Activated CD4-positive, alpha-beta T cell treated with anti-CD3 and anti-CD28 coated beads, Interleukin-2, amount 10 ng/mL, durations not matched to agents 24 days and 14 days (primary cell): ENCODE measurements at regions not wholly inside any gene's neighbourhood (a gene's known extent, or its start where the extent isn't known, plus 50 kb on each side); places are given as distances from the start of the nearest gene placed in this dataset.

Experiments
- DNase-seq: peaks from one replicate; pipeline ENCODE4 v3.0.0; 2022
- H3K27ac Mint-ChIP-seq: one replicate; pipeline ENCODE4 v1.8.0; 2022; ENCODE audit warnings: mild to moderate bottlenecking, mixed read lengths
- H3K27me3 Mint-ChIP-seq: one replicate; pipeline ENCODE4 v1.8.0; 2022; ENCODE audit warnings: mixed read lengths
- H3K36me3 Mint-ChIP-seq: one replicate; pipeline ENCODE4 v1.8.0; 2022; ENCODE audit warnings: low read depth, mild to moderate bottlenecking, mixed read lengths
- H3K4me1 Mint-ChIP-seq: one replicate; pipeline ENCODE4 v1.8.0; 2021; ENCODE audit warnings: mixed read lengths
- H3K4me3 Mint-ChIP-seq: one replicate; pipeline ENCODE4 v1.8.0; 2022; ENCODE audit warnings: mild to moderate bottlenecking, moderate library complexity, mixed read lengths
- H3K9me3 Mint-ChIP-seq: one replicate; pipeline ENCODE4 v1.8.0; 2021; ENCODE audit warnings: mixed read lengths
- intact Hi-C: fragments of 100-400 bp; cut with micrococcal nuclease; formaldehyde crosslinking; loops from one replicate; pipeline ENCODE4 v1.15.1; 2023

GRCh38 chr12:116431677-116432300 is 127.4 kb upstream of the MAP1LC3B2 start:
- no peaks in the 10 kb centered on the region for H3K36me3 Mint-ChIP-seq
- H3K4me1 Mint-ChIP-seq: no peaks in the 10 kb centered on the region
- intact Hi-C loops: no loop called here
- H3K4me3 Mint-ChIP-seq: no peak overlapping the region
- no peaks in the 10 kb centered on the region for H3K27me3 Mint-ChIP-seq
- no peak overlapping the region for H3K27ac Mint-ChIP-seq
- DNase-seq: no peak
- H3K9me3 Mint-ChIP-seq: no peaks in the 10 kb centered on the region

- H3K4me1 Mint-ChIP-seq: no peaks in the 10 kb centered on the region
- intact Hi-C loops: no loop called here
- H3K9me3 Mint-ChIP-seq: no peaks in the 10 kb centered on the region
- no peaks in the 10 kb centered on the region for H3K36me3 Mint-ChIP-seq
- no peak for DNase-seq
- H3K27ac Mint-ChIP-seq: no peak overlapping the region
- no peak overlapping the region for H3K4me3 Mint-ChIP-seq
- no peaks in the 10 kb centered on the region for H3K27me3 Mint-ChIP-seq
Observed at GRCh38 chr12:116432314-116432750, 126.8 kb upstream of the MAP1LC3B2 start.

GRCh38 chr12:116433249-116433648 is 125.9 kb upstream of the MAP1LC3B2 start:
- Mint-ChIP-seq H3K9me3 (no peaks in the 10 kb centered on the region), H3K36me3 (no peaks in the 10 kb centered on the region), H3K4me3 (no peak overlapping the region), H3K27ac (no peak overlapping the region), H3K4me1 (no peaks in the 10 kb centered on the region), H3K27me3 (no peaks in the 10 kb centered on the region)
- no peak for DNase-seq
- intact Hi-C loops: no loop called here

GRCh38 chr12:116434155-116435011 is 124.8 kb upstream of the MAP1LC3B2 start:
- Mint-ChIP-seq H3K4me3 (no peak overlapping the region), H3K27me3 (peaks cover 2% of the 10 kb centered on the region), H3K4me1 (no peaks in the 10 kb centered on the region), H3K36me3 (no peaks in the 10 kb centered on the region), H3K9me3 (no peaks in the 10 kb centered on the region), H3K27ac (no peak overlapping the region)
- DNase-seq: no peak
- intact Hi-C loops: no loop called here

GRCh38 chr12:116435984-116436383 is 123.2 kb upstream of the MAP1LC3B2 start:
- Mint-ChIP-seq H3K4me3 (no peak overlapping the region), H3K4me1 (no peaks in the 10 kb centered on the region), H3K36me3 (no peaks in the 10 kb centered on the region), H3K9me3 (no peaks in the 10 kb centered on the region), H3K27me3 (peaks cover 2% of the 10 kb centered on the region), H3K27ac (no peak overlapping the region)
- intact Hi-C loops: no loop called here
- no peak for DNase-seq

- Mint-ChIP-seq H3K36me3 (no peaks in the 10 kb centered on the region), H3K4me1 (no peaks in the 10 kb centered on the region), H3K27me3 (peaks cover 2% of the 10 kb centered on the region), H3K9me3 (no peaks in the 10 kb centered on the region), H3K4me3 (no peak overlapping the region), H3K27ac (no peak overlapping the region)
- intact Hi-C loops: no loop called here
- no peak for DNase-seq
Observed at GRCh38 chr12:116436561-116437249, 122.5 kb upstream of the MAP1LC3B2 start.

GRCh38 chr12:116441292-116441691 is 117.9 kb upstream of the MAP1LC3B2 start:
- Mint-ChIP-seq H3K27me3 (peaks cover 2% of the 10 kb centered on the region), H3K4me1 (no peaks in the 10 kb centered on the region)

GRCh38 chr12:116442304-116442703 is 116.9 kb upstream of the MAP1LC3B2 start:
- H3K27ac Mint-ChIP-seq: no peak overlapping the region
- H3K4me3 Mint-ChIP-seq: no peak overlapping the region
- H3K9me3 Mint-ChIP-seq: no peaks in the 10 kb centered on the region
- DNase-seq: no peak
- H3K36me3 Mint-ChIP-seq: no peaks in the 10 kb centered on the region
- intact Hi-C loops: no loop called here
- no peaks in the 10 kb centered on the region for H3K4me1 Mint-ChIP-seq
- H3K27me3 Mint-ChIP-seq: peaks cover 2% of the 10 kb centered on the region

More at GRCh38 chr12:116441292-116441691, 117.9 kb upstream of the MAP1LC3B2 start:
- DNase-seq: no peak
- intact Hi-C loops: no loop called here
- Mint-ChIP-seq H3K9me3 (no peaks in the 10 kb centered on the region), H3K27ac (no peak overlapping the region), H3K4me3 (no peak overlapping the region), H3K36me3 (no peaks in the 10 kb centered on the region)

- Mint-ChIP-seq H3K4me1 (no peaks in the 10 kb centered on the region), H3K27ac (no peak overlapping the region)
- intact Hi-C loops: no loop called here
Observed at GRCh38 chr12:116442946-116443345, 116.2 kb upstream of the MAP1LC3B2 start.

GRCh38 chr12:116443821-116444589 is 115.2 kb upstream of the MAP1LC3B2 start:
- no peak overlapping the region for H3K27ac Mint-ChIP-seq
- intact Hi-C loops: no loop called here
- H3K9me3 Mint-ChIP-seq: no peaks in the 10 kb centered on the region
- H3K4me3 Mint-ChIP-seq: no peak overlapping the region
- no peak for DNase-seq
- no peaks in the 10 kb centered on the region for H3K27me3 Mint-ChIP-seq
- H3K4me1 Mint-ChIP-seq: no peaks in the 10 kb centered on the region
- H3K36me3 Mint-ChIP-seq: no peaks in the 10 kb centered on the region

More at GRCh38 chr12:116442946-116443345, 116.2 kb upstream of the MAP1LC3B2 start:
- Mint-ChIP-seq H3K4me3 (no peak overlapping the region), H3K9me3 (no peaks in the 10 kb centered on the region), H3K36me3 (no peaks in the 10 kb centered on the region), H3K27me3 (peaks cover 2% of the 10 kb centered on the region)
- DNase-seq: no peak

GRCh38 chr12:116444590-116444943 is 114.6 kb upstream of the MAP1LC3B2 start:
- DNase-seq: no peak
- intact Hi-C loops: no loop called here
- H3K9me3 Mint-ChIP-seq: no peaks in the 10 kb centered on the region
- no peaks in the 10 kb centered on the region for H3K27me3 Mint-ChIP-seq
- H3K4me1 Mint-ChIP-seq: no peaks in the 10 kb centered on the region
- no peak overlapping the region for H3K27ac Mint-ChIP-seq
- H3K4me3 Mint-ChIP-seq: no peak overlapping the region
- no peaks in the 10 kb centered on the region for H3K36me3 Mint-ChIP-seq

- intact Hi-C loops: no loop called here
- DNase-seq: no peak
- Mint-ChIP-seq H3K9me3 (no peaks in the 10 kb centered on the region), H3K36me3 (no peaks in the 10 kb centered on the region), H3K27me3 (no peaks in the 10 kb centered on the region), H3K4me1 (no peaks in the 10 kb centered on the region), H3K4me3 (no peak overlapping the region), H3K27ac (no peak overlapping the region)
Observed at GRCh38 chr12:116448165-116448739, 110.9 kb upstream of the MAP1LC3B2 start.

GRCh38 chr12:116450406-116450910 is 108.7 kb upstream of the MAP1LC3B2 start:
- intact Hi-C loops: no loop called here
- Mint-ChIP-seq H3K27ac (no peak overlapping the region), H3K9me3 (no peaks in the 10 kb centered on the region), H3K4me1 (no peaks in the 10 kb centered on the region), H3K4me3 (no peak overlapping the region), H3K27me3 (peaks cover 2% of the 10 kb centered on the region), H3K36me3 (no peaks in the 10 kb centered on the region)
- no peak for DNase-seq
